ENCODE measurements at regions not wholly inside any gene's neighbourhood (a gene's known extent, or its start where the extent isn't known, plus 50 kb on each side); places are given as distances from the start of the nearest gene placed in this dataset.

DNA sequence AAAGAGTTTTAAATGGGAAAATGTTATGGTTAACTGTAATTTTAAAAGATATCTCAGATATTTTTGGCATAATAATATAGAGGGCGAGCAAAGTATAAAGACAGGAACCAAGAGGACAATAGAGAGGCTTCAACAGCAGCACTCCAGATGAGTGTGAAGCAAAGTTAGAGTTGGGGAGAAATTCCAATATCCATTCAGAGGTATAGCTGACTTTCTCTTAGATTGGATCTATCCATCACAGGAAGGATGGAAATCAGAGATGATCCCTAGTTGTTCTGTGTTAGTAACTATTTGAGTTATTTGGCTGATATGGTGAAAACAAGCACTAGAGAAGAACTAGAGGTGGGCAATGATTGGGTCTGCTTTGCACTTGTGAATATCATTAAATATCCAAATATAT is 786.0 kb upstream of the KLHL1 start:
- Histone ChIP-seq H3K9me3 (no peaks in the 10 kb centered on the region), H3K27ac (no peak overlapping the region), H3K27me3 (no peaks in the 10 kb centered on the region), H3K4me1 (no peaks in the 10 kb centered on the region), H3K36me3 (no peaks in the 10 kb centered on the region), H3K4me3 (no peak overlapping the region)
- WGBS, 2 donors, result 83 to 95% methylated on average over 1 of the region's 1 CpG
- DNase-seq (ENCODE audit: low spot score in 2 of 2), result no peak
- TF ChIP-seq EP300 (IDR thresholded peaks at IDR 0.05), result no peak
- no peak for TF ChIP-seq POLR2A (IDR thresholded peaks at IDR 0.05)
- TF ChIP-seq, protein P1, sequence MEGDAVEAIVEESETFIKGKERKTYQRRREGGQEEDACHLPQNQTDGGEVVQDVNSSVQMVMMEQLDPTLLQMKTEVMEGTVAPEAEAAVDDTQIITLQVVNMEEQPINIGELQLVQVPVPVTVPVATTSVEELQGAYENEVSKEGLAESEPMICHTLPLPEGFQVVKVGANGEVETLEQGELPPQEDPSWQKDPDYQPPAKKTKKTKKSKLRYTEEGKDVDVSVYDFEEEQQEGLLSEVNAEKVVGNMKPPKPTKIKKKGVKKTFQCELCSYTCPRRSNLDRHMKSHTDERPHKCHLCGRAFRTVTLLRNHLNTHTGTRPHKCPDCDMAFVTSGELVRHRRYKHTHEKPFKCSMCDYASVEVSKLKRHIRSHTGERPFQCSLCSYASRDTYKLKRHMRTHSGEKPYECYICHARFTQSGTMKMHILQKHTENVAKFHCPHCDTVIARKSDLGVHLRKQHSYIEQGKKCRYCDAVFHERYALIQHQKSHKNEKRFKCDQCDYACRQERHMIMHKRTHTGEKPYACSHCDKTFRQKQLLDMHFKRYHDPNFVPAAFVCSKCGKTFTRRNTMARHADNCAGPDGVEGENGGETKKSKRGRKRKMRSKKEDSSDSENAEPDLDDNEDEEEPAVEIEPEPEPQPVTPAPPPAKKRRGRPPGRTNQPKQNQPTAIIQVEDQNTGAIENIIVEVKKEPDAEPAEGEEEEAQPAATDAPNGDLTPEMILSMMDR (IDR thresholded peaks at IDR 0.05), result no peak

DNA sequence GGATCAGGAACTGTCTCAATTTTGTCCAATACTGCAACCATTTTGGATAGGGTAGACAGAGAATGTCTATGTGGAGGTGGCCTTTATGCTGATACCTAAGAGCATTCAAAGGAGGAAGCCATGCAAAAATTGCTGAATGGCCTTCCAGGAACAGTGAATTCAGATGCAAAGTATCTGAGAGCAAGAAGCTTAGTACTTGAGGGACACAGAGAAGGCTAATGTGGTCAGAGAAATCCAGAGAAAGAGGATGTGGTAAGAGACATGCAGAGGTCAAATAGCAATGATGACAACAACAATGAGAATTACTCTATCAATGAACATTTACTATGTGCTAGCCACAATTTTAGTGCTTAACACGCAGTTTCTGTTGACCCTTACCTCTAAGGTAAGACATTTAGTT is 785.6 kb upstream of the KLHL1 start:
- no peak overlapping the region for H3K27ac ChIP-seq
- no peaks in the 10 kb centered on the region for H3K4me1 ChIP-seq
- no peaks in the 10 kb centered on the region for H3K36me3 ChIP-seq
- no peak for DNase-seq (ENCODE audit: low spot score in 2 of 2)
- TF ChIP-seq EP300 (IDR thresholded peaks at IDR 0.05) (no peak), POLR2A (IDR thresholded peaks at IDR 0.05) (no peak)
- TF ChIP-seq, protein P1 (IDR thresholded peaks at IDR 0.05), result no peak
- H3K27me3 ChIP-seq, result no peaks in the 10 kb centered on the region
- 76 to 88% methylated on average over 1 of the region's 1 CpG for WGBS, 2 donors
- H3K9me3 ChIP-seq, result no peaks in the 10 kb centered on the region
- no peak overlapping the region for H3K4me3 ChIP-seq

DNA sequence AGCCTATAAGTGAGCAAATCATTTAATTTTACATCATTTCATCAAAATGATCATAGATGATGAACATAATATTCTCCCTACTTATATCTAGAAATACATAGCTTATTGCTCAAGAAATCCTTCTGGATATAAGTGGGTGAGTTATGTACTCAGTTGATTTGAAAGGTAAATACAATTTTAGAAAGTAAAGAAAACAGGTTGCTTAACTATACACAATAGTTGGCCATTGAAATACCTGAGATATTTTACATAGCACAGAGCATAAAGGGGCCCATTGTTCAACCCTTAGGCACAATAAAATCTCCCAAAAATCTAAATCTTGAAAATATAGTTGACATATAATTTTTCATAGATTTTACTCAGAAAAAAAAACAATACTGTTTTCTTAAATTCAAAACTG is 782.0 kb upstream of the KLHL1 start:
- TF ChIP-seq EP300 (IDR thresholded peaks at IDR 0.05) (no peak), POLR2A (IDR thresholded peaks at IDR 0.05) (no peak)
- TF ChIP-seq, protein P1 (IDR thresholded peaks at IDR 0.05), result no peak
- Histone ChIP-seq H3K4me3 (no peak overlapping the region), H3K36me3 (no peaks in the 10 kb centered on the region), H3K27ac (no peak overlapping the region), H3K9me3 (no peaks in the 10 kb centered on the region), H3K27me3 (no peaks in the 10 kb centered on the region), H3K4me1 (no peaks in the 10 kb centered on the region)
- DNase-seq (ENCODE audit: low spot score in 2 of 2), result no peak

GRCh38 chr13:70889163-70889562 is 780.9 kb upstream of the KLHL1 start:
- Histone ChIP-seq H3K36me3 (no peaks in the 10 kb centered on the region), H3K27ac (no peak overlapping the region), H3K9me3 (no peaks in the 10 kb centered on the region), H3K4me3 (no peak overlapping the region), H3K27me3 (no peaks in the 10 kb centered on the region), H3K4me1 (no peaks in the 10 kb centered on the region)
- 89 to 90% methylated on average over 5 of the region's 5 CpGs for WGBS, 2 donors
- DNase-seq (ENCODE audit: low spot score in 2 of 2), result no peak
- no peak for TF ChIP-seq EP300 (IDR thresholded peaks at IDR 0.05)
- TF ChIP-seq, protein P1 (IDR thresholded peaks at IDR 0.05), result no peak
- no peak for TF ChIP-seq POLR2A (IDR thresholded peaks at IDR 0.05)

DNA sequence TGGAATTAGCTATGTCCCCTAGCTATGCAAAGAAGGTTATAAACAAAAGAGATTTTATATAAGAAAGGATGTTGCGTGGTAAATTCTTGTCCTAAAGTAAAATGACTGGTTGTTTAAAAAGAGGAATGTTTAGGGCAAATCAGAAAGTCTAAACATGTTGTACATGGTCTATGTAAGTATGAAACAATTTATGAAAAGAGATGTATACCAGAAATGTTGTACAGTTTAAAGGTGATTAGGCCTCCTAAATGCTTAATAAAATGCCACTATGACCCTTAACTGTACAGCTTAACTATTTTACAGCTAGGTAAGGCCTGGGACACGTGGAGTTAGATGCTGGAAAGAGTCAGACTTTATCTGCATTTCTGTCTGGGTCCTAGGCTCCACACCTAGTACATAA is 775.9 kb upstream of the KLHL1 start:
- Histone ChIP-seq H3K4me3 (no peak overlapping the region), H3K9me3 (no peaks in the 10 kb centered on the region), H3K36me3 (no peaks in the 10 kb centered on the region), H3K27me3 (no peaks in the 10 kb centered on the region), H3K4me1 (no peaks in the 10 kb centered on the region), H3K27ac (no peak overlapping the region)
- DNase-seq (ENCODE audit: low spot score in 2 of 2), result no peak
- TF ChIP-seq, protein P1 (IDR thresholded peaks at IDR 0.05), result no peak
- TF ChIP-seq POLR2A (IDR thresholded peaks at IDR 0.05) (no peak), EP300 (IDR thresholded peaks at IDR 0.05) (no peak)
- WGBS, 2 donors, result 60 to 69% methylated on average over 2 of the region's 2 CpGs

Measured in tibial nerve (tissue), 4 donors.